Pulmonary artery endothelial cell (primary cell): ENCODE measurements at regions not wholly inside any gene's neighbourhood (a gene's known extent, or its start where the extent isn't known, plus 50 kb on each side); places are given as distances from the start of the nearest gene placed in this dataset.
"Not testable (repeated sequence)": the region's sequence is repeated elsewhere in the genome, so short reads cannot be mapped to it uniquely, and the experiment has no call there.

Experiments used
- DNase-seq: peaks from one replicate; pipeline ENCODE4 v3.0.0-alpha.2; 2011; ENCODE audit warnings: low read depth, low spot score

GRCh38 chr1:227508431-227508830 lies 54.9 kb upstream of the ZNF678 start:
- DNase-seq, result no peak

GRCh38 chr1:227506490-227507393 lies 56.6 kb upstream of the ZNF678 start:
- not testable (repeated sequence) for DNase-seq

GRCh38 chr1:227496045-227496444 lies 67.3 kb upstream of the ZNF678 start:
- not testable (repeated sequence) for DNase-seq

- DNase-seq, result not testable (repeated sequence)
These were observed 69.3 kb upstream of the ZNF678 start for GRCh38 chr1:227493863-227494551.

GRCh38 chr1:227490478-227490877 lies 72.9 kb upstream of the ZNF678 start:
- no peak for DNase-seq

GRCh38 chr1:227490001-227490400 lies 73.4 kb upstream of the ZNF678 start:
- DNase-seq, result no peak

- no peak for DNase-seq
These were observed 73.8 kb upstream of the ZNF678 start for GRCh38 chr1:227489572-227489971.

GRCh38 chr1:227487606-227488005 lies 75.8 kb upstream of the ZNF678 start:
- DNase-seq, result no peak

GRCh38 chr1:227486559-227486958 lies 76.8 kb upstream of the ZNF678 start:
- DNase-seq, result no peak

GRCh38 chr1:227482023-227482299 lies 81.4 kb upstream of the ZNF678 start:
- DNase-seq, result no peak

- DNase-seq, result not testable (repeated sequence)
These were observed 89.3 kb upstream of the ZNF678 start for GRCh38 chr1:227474072-227474471.

- DNase-seq, result no peak
These were observed 90.6 kb upstream of the ZNF678 start for GRCh38 chr1:227472772-227473171.

- DNase-seq, result no peak
These were observed 92.7 kb upstream of the ZNF678 start for GRCh38 chr1:227470688-227471087.

- DNase-seq, result no peak
These were observed 93.6 kb upstream of the ZNF678 start for GRCh38 chr1:227469708-227470107.

GRCh38 chr1:227466039-227466645 lies 97.2 kb upstream of the ZNF678 start:
- DNase-seq, result no peak

GRCh38 chr1:227465256-227465655 lies 98.1 kb upstream of the ZNF678 start:
- no peak for DNase-seq

- DNase-seq, result no peak
These were observed 103.4 kb upstream of the ZNF678 start for GRCh38 chr1:227459977-227460376.

GRCh38 chr1:227459326-227459841 lies 104.0 kb upstream of the ZNF678 start:
- no peak for DNase-seq

GRCh38 chr1:227454686-227455085 lies 108.7 kb upstream of the ZNF678 start:
- DNase-seq, result no peak

GRCh38 chr1:227453631-227454355 lies 109.6 kb upstream of the ZNF678 start:
- DNase-seq, result no peak

- DNase-seq, result no peak
These were observed 111.4 kb upstream of the ZNF678 start for GRCh38 chr1:227451954-227452353.

- no peak for DNase-seq
These were observed 112.3 kb upstream of the ZNF678 start for GRCh38 chr1:227451057-227451456.
